Left lung (tissue), 4 donors: ENCODE measurements at regions not wholly inside any gene's neighbourhood (a gene's known extent, or its start where the extent isn't known, plus 50 kb on each side); places are given as distances from the start of the nearest gene placed in this dataset.

Source experiments
- ATAC-seq: fragments of 200-7000 bp; cut with Tn5 transposase; one replicate; pipeline ENCODE4 v1.9.1; 2020; ENCODE audit warnings: moderate library complexity
- DNase-seq, 4 donors: peaks; one replicate each; pipeline ENCODE4 v3.0.0-alpha.2; 2013 to 2020
- H3K27ac ChIP-seq, 2 donors: fragments of 200-600 bp; sonication (generic) in 1 of 2; one replicate each; pipeline versions ENCODE4 v1.5.0 to v1.8.0; 2020 to 2021
- H3K27me3 ChIP-seq, 2 donors: fragments of 200-600 bp; sonication (generic) in 1 of 2; one replicate each; pipeline versions ENCODE4 v1.5.0 to v1.8.0; 2020 to 2021
- H3K36me3 ChIP-seq, 2 donors: fragments of 200-600 bp; sonication (generic) in 1 of 2; one replicate each; pipeline versions ENCODE4 v1.5.0 to v1.8.0; 2020 to 2021
- H3K4me1 ChIP-seq, 2 donors: fragments of 200-600 bp; one replicate each; pipeline ENCODE4 v1.8.0; 2021
- H3K4me3 ChIP-seq, 2 donors: fragments of 200-600 bp; sonication (generic) in 1 of 2; one replicate each; pipeline versions ENCODE4 v1.5.0 to v1.8.0; 2020 to 2021; ENCODE audit warnings: mild to moderate bottlenecking in 1 of 2
- H3K9me3 ChIP-seq, 2 donors: fragments of 200-600 bp; sonication (generic) in 1 of 2; one replicate each; pipeline versions ENCODE4 v1.5.0 to v1.8.0; 2020 to 2021
- intact Hi-C, 2 donors: fragments of 100-400 bp; cut with DNase I; formaldehyde crosslinking; loops; one replicate each; pipeline versions ENCODE4 v1.11.2 to v1.14.2; 2022
- TF ChIP-seq, protein P1 (sequence below), 2 donors: fragments of 200-600 bp; sonication (generic) in 1 of 2; IDR thresholded peaks; one replicate each; pipeline versions ENCODE4 v1.5.0 to v1.8.0; 2021; ENCODE audit warnings: antibody characterized with exemption in 2 of 2
- donor health status: DM: no; HTN: yes; CAD: no.
- donor health status: DM: no; HTN: no; CAD: no.

DNA sequence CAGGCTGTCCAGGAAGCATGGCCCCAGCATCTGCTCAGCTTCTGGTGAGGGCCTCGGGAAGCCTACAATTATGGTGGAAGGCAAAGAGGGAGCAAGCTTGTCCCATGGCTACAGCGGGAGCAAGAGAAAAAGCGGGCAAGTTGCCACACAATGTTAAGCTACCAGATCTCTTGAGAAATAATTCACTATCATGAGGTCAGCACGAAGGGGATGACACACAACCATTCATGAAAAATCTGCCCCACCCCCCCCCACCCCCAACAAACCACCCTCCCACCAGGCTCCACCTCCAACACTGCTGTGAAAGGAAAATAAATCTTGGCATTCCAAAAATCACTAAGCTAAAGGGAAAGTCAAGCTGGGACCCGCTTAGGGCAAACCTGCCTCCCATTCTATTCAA is 545.8 kb upstream of the NRP1 start:
- no peak for DNase-seq
- no peak overlapping the region for H3K4me3 ChIP-seq
- H3K9me3 ChIP-seq: no peaks in the 10 kb centered on the region
- H3K27ac ChIP-seq: no peak overlapping the region
- H3K36me3 ChIP-seq: no peaks in the 10 kb centered on the region
- no peaks in the 10 kb centered on the region for H3K4me1 ChIP-seq
- TF ChIP-seq, protein P1, sequence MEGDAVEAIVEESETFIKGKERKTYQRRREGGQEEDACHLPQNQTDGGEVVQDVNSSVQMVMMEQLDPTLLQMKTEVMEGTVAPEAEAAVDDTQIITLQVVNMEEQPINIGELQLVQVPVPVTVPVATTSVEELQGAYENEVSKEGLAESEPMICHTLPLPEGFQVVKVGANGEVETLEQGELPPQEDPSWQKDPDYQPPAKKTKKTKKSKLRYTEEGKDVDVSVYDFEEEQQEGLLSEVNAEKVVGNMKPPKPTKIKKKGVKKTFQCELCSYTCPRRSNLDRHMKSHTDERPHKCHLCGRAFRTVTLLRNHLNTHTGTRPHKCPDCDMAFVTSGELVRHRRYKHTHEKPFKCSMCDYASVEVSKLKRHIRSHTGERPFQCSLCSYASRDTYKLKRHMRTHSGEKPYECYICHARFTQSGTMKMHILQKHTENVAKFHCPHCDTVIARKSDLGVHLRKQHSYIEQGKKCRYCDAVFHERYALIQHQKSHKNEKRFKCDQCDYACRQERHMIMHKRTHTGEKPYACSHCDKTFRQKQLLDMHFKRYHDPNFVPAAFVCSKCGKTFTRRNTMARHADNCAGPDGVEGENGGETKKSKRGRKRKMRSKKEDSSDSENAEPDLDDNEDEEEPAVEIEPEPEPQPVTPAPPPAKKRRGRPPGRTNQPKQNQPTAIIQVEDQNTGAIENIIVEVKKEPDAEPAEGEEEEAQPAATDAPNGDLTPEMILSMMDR (IDR thresholded peaks at IDR 0.05): no peak
- no peaks in the 10 kb centered on the region for H3K27me3 ChIP-seq
- intact Hi-C loops: no loop called here
- ATAC-seq: no peak

GRCh38 chr10:33878238-33878786 is 543.8 kb upstream of the NRP1 start:
- ATAC-seq: no peak

GRCh38 chr10:33876584-33877400 is 542.3 kb upstream of the NRP1 start:
- intact Hi-C loops: no loop called here
- TF ChIP-seq, protein P1 (IDR thresholded peaks at IDR 0.05): no peak
- H3K9me3 ChIP-seq: no peaks in the 10 kb centered on the region
- no peak for ATAC-seq
- no peaks in the 10 kb centered on the region for H3K4me1 ChIP-seq
- no peak overlapping the region for H3K4me3 ChIP-seq
- H3K27ac ChIP-seq: no peak overlapping the region
- peak in 1 of 4 donors; percentile 40 for DNase-seq
- H3K27me3 ChIP-seq: no peaks in the 10 kb centered on the region
- H3K36me3 ChIP-seq: no peaks in the 10 kb centered on the region

More at GRCh38 chr10:33878238-33878786, 543.8 kb upstream of the NRP1 start:
- Histone ChIP-seq H3K27ac (no peak overlapping the region), H3K4me3 (no peak overlapping the region), H3K9me3 (no peaks in the 10 kb centered on the region), H3K4me1 (no peaks in the 10 kb centered on the region), H3K27me3 (no peaks in the 10 kb centered on the region), H3K36me3 (no peaks in the 10 kb centered on the region)
- no peak for DNase-seq
- intact Hi-C loops: no loop called here
- TF ChIP-seq, protein P1 (IDR thresholded peaks at IDR 0.05): no peak

- H3K27ac ChIP-seq: no peak overlapping the region
- no peaks in the 10 kb centered on the region for H3K36me3 ChIP-seq
- no peak for ATAC-seq
- intact Hi-C loops: no loop called here
- H3K27me3 ChIP-seq: no peaks in the 10 kb centered on the region
- H3K9me3 ChIP-seq: no peaks in the 10 kb centered on the region
- H3K4me3 ChIP-seq: no peak overlapping the region
- no peaks in the 10 kb centered on the region for H3K4me1 ChIP-seq
- TF ChIP-seq, protein P1 (IDR thresholded peaks at IDR 0.05): no peak
- DNase-seq: no peak
These were observed 541.6 kb upstream of the NRP1 start for GRCh38 chr10:33875924-33876583.
